Stimulated activated memory B cell treated with anti-CD40 and anti-IgM and Interleukin-4, amounts not matched to agents 10 μg/mL and 1 μg/mL and 100 μg/mL, for 72 hours (primary cell): ENCODE measurements at regions not wholly inside any gene's neighbourhood (a gene's known extent, or its start where the extent isn't known, plus 50 kb on each side); places are given as distances from the start of the nearest gene placed in this dataset.

ENCODE experiments used
- ATAC-seq: fragments of 150-1000 bp; cut with Tn5 transposase; 2 replicates; pipeline ENCODE4 v1.10.0; 2021
- H3K27ac Mint-ChIP-seq: one replicate; pipeline ENCODE4 v1.8.0; 2022; ENCODE audit warnings: mild to moderate bottlenecking, mixed read lengths
- H3K27me3 Mint-ChIP-seq: one replicate; pipeline ENCODE4 v1.8.0; 2022; ENCODE audit warnings: mixed read lengths
- H3K36me3 Mint-ChIP-seq: one replicate; pipeline ENCODE4 v1.8.0; 2022; ENCODE audit warnings: mixed read lengths
- H3K4me1 Mint-ChIP-seq: one replicate; pipeline ENCODE4 v1.8.0; 2022; ENCODE audit warnings: mixed read lengths
- H3K4me3 Mint-ChIP-seq: one replicate; pipeline ENCODE4 v1.8.0; 2022; ENCODE audit warnings: mild to moderate bottlenecking, moderate library complexity, mixed read lengths
- H3K9me3 Mint-ChIP-seq: one replicate; pipeline ENCODE4 v1.8.0; 2022; ENCODE audit warnings: mixed read lengths

- Mint-ChIP-seq H3K9me3 (no peaks in the 10 kb centered on the region), H3K4me3 (no peak overlapping the region), H3K36me3 (no peaks in the 10 kb centered on the region)
These were observed 555.6 kb upstream of the ZEB2 start for GRCh38 chr2:145075454-145076062.

GRCh38 chr2:145070703-145071102, 550.8 kb upstream of the ZEB2 start:
- Mint-ChIP-seq H3K27me3 (no peaks in the 10 kb centered on the region), H3K9me3 (peaks cover 2% of the 10 kb centered on the region), H3K36me3 (no peaks in the 10 kb centered on the region), H3K4me1 (no peaks in the 10 kb centered on the region), H3K27ac (no peak overlapping the region), H3K4me3 (no peak overlapping the region)
- ATAC-seq: no peak

More at GRCh38 chr2:145075454-145076062, 555.6 kb upstream of the ZEB2 start:
- Mint-ChIP-seq H3K27ac (no peak overlapping the region), H3K27me3 (no peaks in the 10 kb centered on the region), H3K4me1 (no peaks in the 10 kb centered on the region)
- no peak for ATAC-seq

GRCh38 chr2:145068509-145068908, 548.6 kb upstream of the ZEB2 start:
- Mint-ChIP-seq H3K27me3 (no peaks in the 10 kb centered on the region), H3K27ac (no peak overlapping the region), H3K9me3 (peaks cover 2% of the 10 kb centered on the region), H3K36me3 (no peaks in the 10 kb centered on the region), H3K4me3 (no peak overlapping the region), H3K4me1 (no peaks in the 10 kb centered on the region)
- no peak for ATAC-seq

DNA sequence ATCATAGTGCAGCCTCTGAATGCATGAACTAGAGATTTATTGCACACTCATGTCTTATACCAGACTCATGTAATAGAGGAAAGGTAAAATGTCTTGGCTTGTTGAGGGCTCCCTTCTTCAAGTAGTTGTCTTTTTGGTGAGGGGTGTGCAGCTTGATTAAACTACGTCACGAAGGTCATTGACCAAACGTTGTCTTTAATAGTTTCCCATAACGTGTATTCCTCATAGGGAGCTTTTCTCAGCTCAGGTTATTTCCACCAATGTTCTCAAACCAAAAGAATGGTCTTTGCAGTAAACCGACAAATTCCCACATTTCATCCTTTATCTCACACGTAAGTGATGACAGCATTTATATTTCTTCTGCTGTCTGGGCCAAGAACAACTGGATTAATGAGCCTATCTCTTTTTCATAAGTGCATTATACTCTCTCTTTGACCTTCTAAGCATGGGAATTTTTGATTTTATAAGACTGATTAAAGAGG, 547.7 kb upstream of the ZEB2 start:
- no peaks in the 10 kb centered on the region for H3K27me3 Mint-ChIP-seq
- no peaks in the 10 kb centered on the region for H3K4me1 Mint-ChIP-seq
- H3K27ac Mint-ChIP-seq: no peak overlapping the region
- H3K9me3 Mint-ChIP-seq: peaks cover 2% of the 10 kb centered on the region
- ATAC-seq: no peak
- no peak overlapping the region for H3K4me3 Mint-ChIP-seq
- H3K36me3 Mint-ChIP-seq: no peaks in the 10 kb centered on the region

DNA sequence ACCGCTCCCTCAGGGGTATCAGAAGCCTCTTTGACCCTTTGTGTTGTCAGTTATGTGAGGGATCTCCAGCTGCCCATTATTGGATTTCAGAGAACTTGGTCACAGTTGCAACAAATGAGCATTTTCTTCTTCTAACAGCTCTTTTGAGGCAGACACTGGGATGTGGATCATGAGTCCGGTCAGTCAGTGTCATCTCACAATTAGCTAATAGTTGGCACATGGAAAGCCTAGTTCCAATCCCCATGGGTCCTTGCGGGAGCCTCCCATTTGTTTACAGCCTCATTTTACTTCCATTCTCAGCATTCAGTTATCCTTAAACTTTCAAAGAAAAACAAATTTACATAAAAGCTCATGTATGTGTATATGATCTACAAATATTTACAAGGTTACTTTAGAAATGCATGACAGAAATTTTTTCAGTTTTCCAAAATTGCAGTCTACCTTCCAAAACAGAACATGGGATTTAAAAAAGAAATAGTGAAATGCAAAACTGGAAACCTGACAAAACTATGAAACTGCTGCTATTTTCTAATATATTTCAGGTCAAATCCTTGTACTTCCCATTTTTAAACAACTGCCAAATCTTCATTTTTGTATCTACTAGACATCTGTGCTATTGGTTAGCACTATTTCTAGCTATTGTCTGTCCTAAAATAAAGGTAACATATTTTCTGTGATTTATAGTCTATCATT, 547.1 kb upstream of the ZEB2 start:
- Mint-ChIP-seq H3K27me3 (no peaks in the 10 kb centered on the region), H3K36me3 (no peaks in the 10 kb centered on the region), H3K9me3 (peaks cover 2% of the 10 kb centered on the region), H3K4me3 (no peak overlapping the region), H3K27ac (no peak overlapping the region), H3K4me1 (no peaks in the 10 kb centered on the region)
- ATAC-seq: no peak

- H3K9me3 Mint-ChIP-seq: peaks cover 2% of the 10 kb centered on the region
- H3K4me3 Mint-ChIP-seq: no peak overlapping the region
- H3K4me1 Mint-ChIP-seq: no peaks in the 10 kb centered on the region
- no peaks in the 10 kb centered on the region for H3K27me3 Mint-ChIP-seq
- no peak overlapping the region for H3K27ac Mint-ChIP-seq
- no peaks in the 10 kb centered on the region for H3K36me3 Mint-ChIP-seq
- ATAC-seq: no peak
These were observed 546.3 kb upstream of the ZEB2 start for GRCh38 chr2:145066151-145066661.

DNA sequence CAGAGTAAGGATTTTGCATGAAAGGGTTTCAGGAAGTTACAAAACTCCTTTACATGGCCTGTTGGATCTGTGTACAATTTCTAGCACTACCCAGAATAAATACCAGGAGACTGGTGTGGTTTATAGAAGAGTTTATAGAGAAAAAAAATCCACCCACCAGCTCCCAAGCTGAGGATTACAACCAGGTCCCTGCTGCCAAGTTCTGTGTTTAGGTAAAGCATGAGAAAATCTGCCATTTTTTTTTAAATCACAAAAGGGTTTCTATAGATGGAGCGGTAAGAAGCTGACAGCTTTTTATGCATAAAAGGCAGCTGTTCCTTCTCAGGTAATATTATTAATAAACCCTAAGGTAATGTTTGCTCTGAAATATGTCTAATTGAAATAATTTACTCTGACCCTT, 545.4 kb upstream of the ZEB2 start:
- Mint-ChIP-seq H3K4me3 (no peak overlapping the region), H3K36me3 (no peaks in the 10 kb centered on the region), H3K27me3 (no peaks in the 10 kb centered on the region), H3K9me3 (peaks cover 2% of the 10 kb centered on the region), H3K4me1 (no peaks in the 10 kb centered on the region), H3K27ac (no peak overlapping the region)
- ATAC-seq: no peak

GRCh38 chr2:145064511-145064910, 544.6 kb upstream of the ZEB2 start:
- H3K36me3 Mint-ChIP-seq: no peaks in the 10 kb centered on the region
- no peak for ATAC-seq
- H3K27ac Mint-ChIP-seq: no peak overlapping the region
- H3K4me3 Mint-ChIP-seq: no peak overlapping the region
- H3K9me3 Mint-ChIP-seq: peaks cover 2% of the 10 kb centered on the region
- H3K4me1 Mint-ChIP-seq: no peaks in the 10 kb centered on the region
- no peaks in the 10 kb centered on the region for H3K27me3 Mint-ChIP-seq

DNA sequence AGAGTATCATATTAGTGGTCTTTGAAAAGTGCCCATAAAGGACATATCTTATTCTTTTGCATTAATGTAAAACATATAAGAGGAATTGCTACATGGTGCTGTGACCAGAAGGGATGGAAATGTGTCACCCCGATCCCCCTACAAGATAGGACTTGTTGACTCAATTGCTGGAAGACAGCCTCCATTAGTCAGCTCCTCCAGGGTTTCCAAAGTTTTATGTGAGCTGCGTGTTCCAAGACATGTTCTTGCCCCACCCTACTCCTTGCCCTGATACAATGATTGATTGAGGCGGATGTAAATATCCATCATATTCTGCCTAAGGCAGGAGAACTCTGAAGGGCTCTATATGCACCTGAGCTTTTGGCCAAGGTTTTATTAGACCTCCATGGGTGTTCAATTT, 541.0 kb upstream of the ZEB2 start:
- H3K4me1 Mint-ChIP-seq: no peaks in the 10 kb centered on the region
- no peaks in the 10 kb centered on the region for H3K36me3 Mint-ChIP-seq
- H3K4me3 Mint-ChIP-seq: no peak overlapping the region
- no peaks in the 10 kb centered on the region for H3K27me3 Mint-ChIP-seq
- H3K27ac Mint-ChIP-seq: no peak overlapping the region
- H3K9me3 Mint-ChIP-seq: no peaks in the 10 kb centered on the region
- no peak for ATAC-seq

GRCh38 chr2:145059914-145060313, 540.0 kb upstream of the ZEB2 start:
- no peaks in the 10 kb centered on the region for H3K9me3 Mint-ChIP-seq
- no peak for ATAC-seq
- H3K36me3 Mint-ChIP-seq: no peaks in the 10 kb centered on the region
- H3K4me1 Mint-ChIP-seq: no peaks in the 10 kb centered on the region
- H3K27me3 Mint-ChIP-seq: no peaks in the 10 kb centered on the region
- H3K27ac Mint-ChIP-seq: no peak overlapping the region
- H3K4me3 Mint-ChIP-seq: no peak overlapping the region

GRCh38 chr2:145059343-145059742, 539.4 kb upstream of the ZEB2 start:
- no peak for ATAC-seq
- no peak overlapping the region for H3K4me3 Mint-ChIP-seq
- no peaks in the 10 kb centered on the region for H3K27me3 Mint-ChIP-seq
- no peak overlapping the region for H3K27ac Mint-ChIP-seq
- H3K4me1 Mint-ChIP-seq: no peaks in the 10 kb centered on the region
- H3K36me3 Mint-ChIP-seq: no peaks in the 10 kb centered on the region
- H3K9me3 Mint-ChIP-seq: no peaks in the 10 kb centered on the region

DNA sequence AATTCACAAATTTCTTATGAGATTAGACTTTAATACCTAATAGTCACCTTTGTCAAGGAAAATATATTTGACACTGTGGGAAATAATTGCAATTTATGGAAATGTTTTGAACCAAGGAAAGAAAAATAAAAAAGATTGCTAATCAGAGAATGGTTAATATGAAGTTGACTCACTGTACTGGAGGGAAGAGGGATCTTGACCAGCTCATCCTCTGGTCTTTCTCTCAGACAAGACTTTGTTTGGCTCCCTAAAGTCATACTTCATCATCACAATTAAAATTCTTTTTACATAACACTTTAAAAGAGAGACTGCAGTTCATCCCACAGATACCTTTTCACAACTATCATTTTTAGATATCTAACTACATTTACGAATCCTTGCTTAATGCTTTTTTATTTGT, 538.5 kb upstream of the ZEB2 start:
- Mint-ChIP-seq H3K4me3 (no peak overlapping the region), H3K27ac (no peak overlapping the region), H3K36me3 (no peaks in the 10 kb centered on the region), H3K4me1 (no peaks in the 10 kb centered on the region), H3K9me3 (no peaks in the 10 kb centered on the region), H3K27me3 (no peaks in the 10 kb centered on the region)
- ATAC-seq: no peak

DNA sequence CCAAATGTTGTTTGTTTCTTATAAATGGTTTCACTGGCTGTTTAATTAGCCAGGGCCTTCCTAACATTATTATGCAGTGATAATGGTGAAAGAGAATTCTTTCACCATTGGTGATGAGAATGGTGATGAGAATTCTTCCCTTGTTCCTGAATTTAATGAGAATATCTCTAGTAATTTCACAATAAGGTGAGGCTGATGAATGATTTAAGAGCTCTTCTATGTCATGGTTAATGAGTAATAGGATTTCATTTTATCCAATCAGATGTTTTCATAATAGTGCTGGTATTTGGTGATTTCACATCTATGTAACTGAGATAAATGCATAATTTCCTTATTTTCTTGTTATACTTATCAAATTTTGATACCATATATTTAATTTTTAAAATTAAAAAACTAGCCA, 535.7 kb upstream of the ZEB2 start:
- Mint-ChIP-seq H3K4me1 (no peaks in the 10 kb centered on the region), H3K9me3 (no peaks in the 10 kb centered on the region), H3K4me3 (no peak overlapping the region), H3K36me3 (no peaks in the 10 kb centered on the region), H3K27ac (no peak overlapping the region), H3K27me3 (no peaks in the 10 kb centered on the region)
- no peak for ATAC-seq

DNA sequence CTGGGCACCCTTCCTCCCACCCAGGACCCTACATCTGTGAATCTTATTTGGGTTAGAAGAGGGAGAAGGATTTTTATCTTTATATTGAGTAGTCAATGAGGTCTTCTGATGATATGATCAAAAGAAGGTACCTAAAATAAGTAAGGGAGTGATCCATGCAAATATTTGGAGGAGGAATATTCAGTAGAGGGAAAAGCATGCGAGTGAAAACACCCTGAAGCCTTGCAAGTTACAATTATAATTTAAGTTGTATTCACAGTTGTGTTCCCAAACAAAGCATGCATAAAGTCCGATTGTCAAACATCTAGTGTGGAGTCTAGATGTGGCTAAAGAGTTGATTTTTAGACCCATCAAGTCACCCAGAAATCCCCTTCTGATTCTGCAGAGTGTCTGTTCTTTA, 530.2 kb upstream of the ZEB2 start:
- Mint-ChIP-seq H3K9me3 (no peaks in the 10 kb centered on the region), H3K27me3 (no peaks in the 10 kb centered on the region), H3K4me3 (no peak overlapping the region), H3K4me1 (no peaks in the 10 kb centered on the region), H3K27ac (no peak overlapping the region), H3K36me3 (no peaks in the 10 kb centered on the region)
- no peak for ATAC-seq

DNA sequence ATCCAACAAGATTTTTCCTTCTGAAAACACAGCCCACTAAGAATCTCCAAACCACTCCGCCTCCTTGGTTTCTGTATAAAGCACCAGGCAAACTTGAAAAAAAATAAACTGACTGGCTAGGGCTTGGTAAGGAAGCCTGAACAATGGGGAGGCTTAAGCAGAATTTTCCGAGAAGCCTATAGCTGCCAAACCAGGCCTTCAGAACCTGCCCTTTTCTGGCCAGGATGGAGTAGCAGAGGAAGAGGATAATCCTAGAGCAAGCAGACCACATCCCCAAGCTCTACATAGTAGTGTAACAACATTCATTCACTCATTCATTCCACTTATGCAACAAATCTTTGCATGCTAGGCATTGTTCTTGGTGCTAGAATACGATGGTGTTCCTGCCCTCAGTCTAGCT, 529.6 kb upstream of the ZEB2 start:
- Mint-ChIP-seq H3K9me3 (no peaks in the 10 kb centered on the region), H3K36me3 (no peaks in the 10 kb centered on the region), H3K27me3 (no peaks in the 10 kb centered on the region), H3K4me1 (no peaks in the 10 kb centered on the region), H3K27ac (no peak overlapping the region), H3K4me3 (no peak overlapping the region)
- ATAC-seq: no peak

DNA sequence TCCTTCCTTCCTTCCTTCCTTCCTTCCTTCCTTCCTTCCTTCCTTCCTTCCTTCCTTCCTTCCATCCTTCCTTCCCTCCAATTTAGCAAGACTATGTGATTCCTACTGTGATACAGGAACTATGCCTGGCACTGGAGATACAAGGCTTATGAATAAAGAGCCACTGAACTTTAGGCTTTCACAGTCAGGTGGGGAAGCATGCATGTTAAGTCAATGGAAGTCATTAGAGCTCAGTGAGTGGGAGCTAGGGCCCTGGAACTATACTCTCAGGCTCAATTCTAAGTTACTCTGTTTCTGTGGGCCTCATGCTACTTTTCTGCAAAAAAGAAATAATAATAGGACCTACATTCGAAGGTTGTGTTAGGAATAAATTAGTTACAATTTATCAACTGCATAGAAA, 527.6 kb upstream of the ZEB2 start:
- no peak for ATAC-seq
- H3K9me3 Mint-ChIP-seq: no peaks in the 10 kb centered on the region
- no peak overlapping the region for H3K4me3 Mint-ChIP-seq
- no peaks in the 10 kb centered on the region for H3K4me1 Mint-ChIP-seq
- H3K27ac Mint-ChIP-seq: no peak overlapping the region
- no peaks in the 10 kb centered on the region for H3K36me3 Mint-ChIP-seq
- H3K27me3 Mint-ChIP-seq: no peaks in the 10 kb centered on the region
